ENCODE measurements at regions not wholly inside any gene's neighbourhood (a gene's known extent, or its start where the extent isn't known, plus 50 kb on each side); places are given as distances from the start of the nearest gene placed in this dataset.
"Not testable (repeated sequence)": the region's sequence is repeated elsewhere in the genome, so short reads cannot be mapped to it uniquely, and the experiment has no call there.

DNA sequence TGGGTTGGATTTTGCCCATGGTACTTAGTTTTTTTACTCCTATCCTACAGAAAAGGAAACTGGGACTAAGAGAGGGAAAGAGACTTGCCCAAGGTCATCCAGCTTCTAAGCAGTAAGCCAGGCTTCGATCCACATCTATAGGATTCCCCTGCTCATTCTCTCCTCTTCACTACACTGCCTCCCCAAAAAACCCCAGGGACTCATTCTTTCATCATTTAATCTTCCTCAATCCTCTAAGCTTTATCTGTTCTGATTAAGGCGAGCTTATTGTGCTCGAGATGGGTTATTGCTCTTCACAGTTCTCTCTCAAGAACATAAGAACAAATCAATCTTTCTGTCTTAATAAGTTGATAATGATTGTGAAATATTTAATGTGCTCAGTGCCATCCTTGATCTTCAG, 511.1 kb upstream of the BRINP1 start:
- H3K9me3 Mint-ChIP-seq: peaks cover 0 to 2% (median 0%) of the 10 kb centered on the region in 3 donors
- H3K36me3 Mint-ChIP-seq: no peaks in the 10 kb centered on the region
- H3K4me1 Mint-ChIP-seq: no peaks in the 10 kb centered on the region
- no peak overlapping the region for H3K4me3 Mint-ChIP-seq
- peaks cover 6% of the 10 kb centered on the region for H3K27me3 Mint-ChIP-seq
- H3K27ac Mint-ChIP-seq: no peak overlapping the region

DNA sequence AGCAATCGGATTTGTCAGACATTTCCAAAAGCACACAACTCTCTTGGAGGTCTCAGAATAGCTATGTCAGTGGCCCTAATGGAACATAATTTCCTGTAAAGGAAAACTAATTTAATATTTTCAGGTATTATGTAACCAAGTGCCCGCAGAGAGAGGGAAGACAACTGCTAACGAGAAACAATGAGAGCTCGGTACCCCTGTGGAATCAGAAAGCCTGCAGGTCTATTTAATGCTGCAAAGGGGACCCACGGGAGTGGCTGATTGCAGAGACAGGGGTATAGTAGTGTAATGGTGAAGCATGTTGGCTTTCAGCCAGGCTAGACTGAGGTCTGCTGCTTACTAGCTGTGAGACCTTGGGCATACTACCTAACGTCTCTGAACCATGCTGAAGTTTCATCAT, 508.1 kb upstream of the BRINP1 start:
- Mint-ChIP-seq H3K9me3 (peaks cover 0 to 2% (median 2%) of the 10 kb centered on the region in 3 donors), H3K27ac (no peak overlapping the region), H3K36me3 (no peaks in the 10 kb centered on the region), H3K4me1 (no peaks in the 10 kb centered on the region), H3K4me3 (peak overlapping the region in 1 of 4 donors; percentile 61), H3K27me3 (peaks cover 2% of the 10 kb centered on the region)

GRCh38 chr9:119873877-119874276, 504.6 kb upstream of the BRINP1 start:
- no peak overlapping the region for H3K4me3 Mint-ChIP-seq
- no peaks in the 10 kb centered on the region for H3K36me3 Mint-ChIP-seq
- H3K27me3 Mint-ChIP-seq: peaks cover 2% of the 10 kb centered on the region
- H3K9me3 Mint-ChIP-seq: peaks cover 0 to 4% (median 2%) of the 10 kb centered on the region in 3 donors
- no peak overlapping the region for H3K27ac Mint-ChIP-seq
- no peaks in the 10 kb centered on the region for H3K4me1 Mint-ChIP-seq

- not testable (repeated sequence) for H3K9me3 Mint-ChIP-seq, H3K27me3 Mint-ChIP-seq, H3K4me3 Mint-ChIP-seq, H3K36me3 Mint-ChIP-seq, H3K4me1 Mint-ChIP-seq, H3K27ac Mint-ChIP-seq
These were observed 501.0 kb upstream of the BRINP1 start for GRCh38 chr9:119870251-119870650.

DNA sequence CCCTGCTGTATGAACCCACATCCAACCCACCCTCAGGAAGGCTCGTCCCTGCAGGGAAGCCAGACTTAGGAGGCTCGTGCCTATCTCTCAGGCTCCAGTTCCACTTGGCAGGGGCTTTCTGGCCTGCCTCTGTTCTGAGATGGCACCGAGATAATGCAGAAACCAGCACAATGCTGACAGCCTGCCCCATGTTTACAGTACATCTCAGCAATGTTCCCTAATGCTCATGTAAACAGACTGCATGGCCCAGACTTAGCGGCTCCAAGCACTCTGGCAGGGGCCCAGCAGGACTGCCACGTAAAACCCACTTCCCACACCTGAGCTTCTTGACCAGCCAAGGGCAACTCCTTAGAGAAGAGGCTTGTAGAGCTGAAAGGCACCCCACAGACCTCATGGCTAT, 499.5 kb upstream of the BRINP1 start:
- peaks cover 1 to 9% (median 6%) of the 10 kb centered on the region in 3 donors for H3K9me3 Mint-ChIP-seq
- no peaks in the 10 kb centered on the region for H3K4me1 Mint-ChIP-seq
- no peak overlapping the region for H3K4me3 Mint-ChIP-seq
- H3K36me3 Mint-ChIP-seq: peaks cover 3% of the 10 kb centered on the region
- H3K27ac Mint-ChIP-seq: no peak overlapping the region
- no peaks in the 10 kb centered on the region for H3K27me3 Mint-ChIP-seq

GRCh38 chr9:119861842-119862241, 492.6 kb upstream of the BRINP1 start:
- no peak overlapping the region for H3K4me3 Mint-ChIP-seq
- H3K27me3 Mint-ChIP-seq: no peaks in the 10 kb centered on the region
- no peaks in the 10 kb centered on the region for H3K4me1 Mint-ChIP-seq
- H3K27ac Mint-ChIP-seq: no peak overlapping the region
- H3K36me3 Mint-ChIP-seq: peaks cover 4% of the 10 kb centered on the region
- peaks cover 3 to 10% (median 3%) of the 10 kb centered on the region in 3 donors for H3K9me3 Mint-ChIP-seq

- Mint-ChIP-seq H3K4me1 (no peaks in the 10 kb centered on the region), H3K36me3 (peaks cover 4% of the 10 kb centered on the region), H3K27me3 (peaks cover 2% of the 10 kb centered on the region)
These were observed 489.9 kb upstream of the BRINP1 start for GRCh38 chr9:119859128-119859527.

GRCh38 chr9:119853126-119853525, 483.9 kb upstream of the BRINP1 start:
- peaks cover 2% of the 10 kb centered on the region for H3K27me3 Mint-ChIP-seq
- peaks cover 0 to 3% (median 0%) of the 10 kb centered on the region in 3 donors for H3K9me3 Mint-ChIP-seq
- no peaks in the 10 kb centered on the region for H3K36me3 Mint-ChIP-seq
- no peak overlapping the region for H3K4me3 Mint-ChIP-seq
- H3K27ac Mint-ChIP-seq: peak overlapping the region in 1 of 3 donors; percentile 4
- H3K4me1 Mint-ChIP-seq: no peaks in the 10 kb centered on the region

More at GRCh38 chr9:119859128-119859527, 489.9 kb upstream of the BRINP1 start:
- Mint-ChIP-seq H3K27ac (no peak overlapping the region), H3K4me3 (no peak overlapping the region), H3K9me3 (peaks cover 0 to 4% (median 3%) of the 10 kb centered on the region in 3 donors)

GRCh38 chr9:119852390-119852789, 483.2 kb upstream of the BRINP1 start:
- Mint-ChIP-seq H3K36me3 (no peaks in the 10 kb centered on the region), H3K4me3 (no peak overlapping the region), H3K27ac (no peak overlapping the region), H3K27me3 (peaks cover 2% of the 10 kb centered on the region), H3K9me3 (no peaks in the 10 kb centered on the region), H3K4me1 (no peaks in the 10 kb centered on the region)

DNA sequence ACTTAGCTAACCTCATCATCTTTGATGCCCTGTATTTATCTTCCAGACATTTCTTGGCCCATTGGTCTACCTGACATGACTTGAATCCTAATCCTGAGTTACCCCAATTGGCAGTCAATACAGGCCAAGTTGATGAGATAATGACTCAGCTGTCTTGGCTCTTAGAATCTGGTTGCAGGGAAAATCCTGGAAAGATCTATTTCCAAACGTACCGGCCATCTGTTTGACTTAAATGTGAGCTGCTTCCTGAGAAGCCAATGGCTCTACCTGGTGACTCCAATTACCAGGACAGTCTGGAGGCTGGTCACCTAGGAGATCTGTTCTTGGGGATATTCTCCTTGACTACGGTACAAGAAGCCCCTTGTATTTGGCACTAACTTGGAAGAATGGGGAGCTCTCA, 475.2 kb upstream of the BRINP1 start:
- Mint-ChIP-seq H3K27ac (no peak overlapping the region), H3K36me3 (no peaks in the 10 kb centered on the region), H3K4me3 (no peak overlapping the region), H3K9me3 (peaks cover 0 to 11% (median 0%) of the 10 kb centered on the region in 3 donors), H3K4me1 (no peaks in the 10 kb centered on the region), H3K27me3 (no peaks in the 10 kb centered on the region)

DNA sequence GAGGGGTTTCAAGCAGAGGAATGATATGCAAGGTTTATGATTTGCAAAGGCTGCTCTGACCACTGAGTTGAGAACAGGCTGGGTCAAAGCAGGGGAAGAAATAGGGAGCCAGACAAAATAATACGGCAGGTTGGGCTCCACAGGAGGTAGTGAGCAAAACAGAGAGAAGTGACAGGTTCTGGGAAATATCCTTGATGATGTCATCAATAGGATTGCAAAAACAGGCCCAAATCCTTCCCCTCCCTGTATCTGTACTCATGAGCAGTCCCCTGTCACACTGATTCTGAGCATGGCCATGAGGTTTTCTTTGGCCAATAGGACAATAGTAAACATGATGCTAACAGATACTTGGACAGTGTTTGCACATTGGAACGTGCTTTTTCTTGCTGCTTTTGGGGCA, 471.8 kb upstream of the BRINP1 start:
- Mint-ChIP-seq H3K4me3 (no peak overlapping the region), H3K9me3 (peaks cover 0 to 2% (median 0%) of the 10 kb centered on the region in 3 donors), H3K36me3 (no peaks in the 10 kb centered on the region), H3K27ac (no peak overlapping the region), H3K27me3 (no peaks in the 10 kb centered on the region), H3K4me1 (no peaks in the 10 kb centered on the region)

- H3K27ac Mint-ChIP-seq: no peak overlapping the region
- no peak overlapping the region for H3K4me3 Mint-ChIP-seq
- H3K36me3 Mint-ChIP-seq: no peaks in the 10 kb centered on the region
- H3K27me3 Mint-ChIP-seq: no peaks in the 10 kb centered on the region
- no peaks in the 10 kb centered on the region for H3K4me1 Mint-ChIP-seq
- H3K9me3 Mint-ChIP-seq: peaks cover 0 to 2% (median 0%) of the 10 kb centered on the region in 3 donors
These were observed 470.7 kb upstream of the BRINP1 start for GRCh38 chr9:119839888-119840287.

DNA sequence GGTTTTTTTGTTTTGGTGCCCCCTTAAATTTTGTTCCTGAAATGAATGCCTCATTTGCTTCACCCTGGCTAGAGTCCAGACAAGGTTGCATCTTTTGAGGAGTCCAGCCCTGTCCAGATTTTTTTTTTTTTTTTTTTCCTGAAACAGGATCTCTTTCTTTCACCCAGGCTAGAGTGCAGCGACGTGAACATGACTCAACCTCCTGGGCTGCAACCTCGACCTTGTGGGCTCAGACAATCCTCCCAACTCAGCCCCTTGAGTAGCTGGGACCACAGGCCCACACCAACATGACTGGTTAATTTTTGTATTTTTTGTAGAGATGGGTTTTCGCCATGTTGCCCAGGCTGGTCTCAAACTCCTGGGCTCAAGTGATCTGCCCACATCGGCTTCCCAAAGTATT, 469.0 kb upstream of the BRINP1 start:
- Mint-ChIP-seq H3K36me3 (no peaks in the 10 kb centered on the region), H3K4me1 (no peaks in the 10 kb centered on the region), H3K9me3 (peaks cover 0 to 3% (median 2%) of the 10 kb centered on the region in 3 donors), H3K4me3 (no peak overlapping the region), H3K27me3 (peaks cover 2% of the 10 kb centered on the region), H3K27ac (no peak overlapping the region)

DNA sequence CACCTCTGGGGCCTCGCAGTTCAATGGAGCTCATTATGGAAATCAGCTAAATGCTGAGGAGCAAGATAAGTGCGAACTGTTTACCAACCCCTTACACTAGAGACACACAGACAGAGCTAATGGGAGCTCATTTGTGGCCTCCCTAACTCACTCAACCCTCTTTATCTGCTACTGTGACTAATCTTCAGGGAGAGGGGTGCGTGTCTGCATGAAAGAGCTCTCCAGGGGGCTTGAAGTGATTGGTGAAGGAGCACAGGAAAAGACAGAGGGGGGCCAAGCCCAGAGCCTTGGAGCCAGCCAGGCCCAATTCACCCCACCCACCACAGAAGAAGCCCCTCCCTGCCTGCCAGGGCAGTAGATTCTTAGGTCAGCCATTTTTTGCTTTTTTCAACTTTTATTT, 466.8 kb upstream of the BRINP1 start:
- Mint-ChIP-seq H3K9me3 (peaks cover 0 to 3% (median 2%) of the 10 kb centered on the region in 3 donors), H3K4me1 (no peaks in the 10 kb centered on the region), H3K4me3 (no peak overlapping the region), H3K27ac (peak overlapping the region in 1 of 3 donors; percentile 40), H3K36me3 (no peaks in the 10 kb centered on the region), H3K27me3 (peaks cover 2% of the 10 kb centered on the region)

DNA sequence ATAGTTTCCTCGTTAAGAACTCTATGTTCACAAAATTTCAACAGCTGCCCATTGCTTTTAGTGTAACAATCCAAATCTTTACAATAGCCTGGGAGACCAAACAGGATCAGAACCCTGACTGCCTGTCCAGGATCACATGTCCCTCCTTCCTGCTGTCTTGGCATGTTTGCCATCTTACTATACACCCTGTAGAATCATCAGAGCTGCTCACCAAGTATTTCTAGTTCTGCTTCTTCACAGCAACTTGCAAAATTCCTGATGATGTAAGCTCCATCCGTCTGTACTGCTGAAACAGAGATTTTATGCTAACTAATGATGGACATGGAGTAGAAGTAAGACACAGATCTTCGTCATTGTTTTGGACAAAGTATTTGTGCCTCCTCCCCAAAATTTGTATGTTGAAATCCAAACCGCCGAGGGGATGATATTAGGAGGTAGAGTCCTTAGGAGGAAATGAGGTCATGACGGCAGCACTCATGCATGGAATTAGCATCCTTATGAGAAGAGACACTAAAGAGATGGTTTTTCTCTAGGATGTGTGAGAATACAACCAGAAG, 464.9 kb upstream of the BRINP1 start:
- Mint-ChIP-seq H3K27ac (no peak overlapping the region), H3K9me3 (peaks cover 0 to 3% (median 2%) of the 10 kb centered on the region in 3 donors), H3K27me3 (peaks cover 2% of the 10 kb centered on the region), H3K4me1 (no peaks in the 10 kb centered on the region), H3K4me3 (no peak overlapping the region), H3K36me3 (no peaks in the 10 kb centered on the region)

GRCh38 chr9:119831309-119831708, 462.1 kb upstream of the BRINP1 start:
- Mint-ChIP-seq H3K4me3 (no peak overlapping the region), H3K27me3 (peaks cover 3% of the 10 kb centered on the region), H3K9me3 (peaks cover 0 to 3% (median 0%) of the 10 kb centered on the region in 3 donors), H3K36me3 (no peaks in the 10 kb centered on the region), H3K27ac (no peak overlapping the region), H3K4me1 (no peaks in the 10 kb centered on the region)

Data from IgD-negative memory B cell (primary cell).